GM21576 (cell line): ENCODE measurements at regions not wholly inside any gene's neighbourhood (a gene's known extent, or its start where the extent isn't known, plus 50 kb on each side); places are given as distances from the start of the nearest gene placed in this dataset.

Experiments used
- ATAC-seq: cut with Tn5 transposase; IDR thresholded peaks from one replicate; pipeline ENCODE4 v1.9.1; 2021; ENCODE audit warnings: mild to moderate bottlenecking, moderate library complexity; ENCODE audit not compliant: unreplicated experiment

DNA sequence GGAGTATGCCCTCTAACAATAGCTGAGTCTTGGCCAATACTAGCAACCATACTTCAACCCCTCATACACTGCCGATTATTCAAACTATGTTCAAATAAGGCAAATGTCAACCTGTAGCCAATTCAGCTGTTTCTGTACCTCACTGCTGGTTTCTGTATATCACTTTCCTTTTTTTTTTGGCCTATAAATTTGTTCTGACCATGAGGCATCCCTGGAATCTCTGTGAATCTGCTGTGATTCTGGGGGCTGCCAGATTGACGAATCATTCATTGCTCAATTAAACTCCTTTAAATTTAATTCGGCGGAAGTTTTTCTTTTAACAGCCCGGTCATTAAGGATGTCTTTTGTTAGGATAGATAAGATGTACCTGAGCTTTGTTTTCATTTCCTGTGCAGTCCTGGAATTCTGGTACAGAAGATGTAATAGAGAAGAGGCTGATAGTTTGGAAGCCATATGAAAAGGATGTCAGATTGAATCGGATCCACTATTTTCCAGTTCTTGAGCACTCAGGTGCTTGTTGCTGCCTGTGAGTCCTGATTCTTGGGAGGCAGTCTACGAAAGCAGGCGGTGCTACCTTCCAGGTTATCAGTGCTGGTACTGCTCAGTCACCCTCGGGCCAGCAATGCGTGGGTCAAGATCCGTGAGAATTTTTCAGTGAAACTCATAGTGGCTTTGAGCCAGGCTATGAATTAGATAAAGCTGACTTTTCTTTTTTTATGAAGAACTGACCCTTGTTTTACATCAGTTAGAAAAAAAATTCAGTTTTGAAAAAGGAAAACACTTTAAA lies 106.2 kb upstream of the TUT7 start:
- no peak for ATAC-seq

DNA sequence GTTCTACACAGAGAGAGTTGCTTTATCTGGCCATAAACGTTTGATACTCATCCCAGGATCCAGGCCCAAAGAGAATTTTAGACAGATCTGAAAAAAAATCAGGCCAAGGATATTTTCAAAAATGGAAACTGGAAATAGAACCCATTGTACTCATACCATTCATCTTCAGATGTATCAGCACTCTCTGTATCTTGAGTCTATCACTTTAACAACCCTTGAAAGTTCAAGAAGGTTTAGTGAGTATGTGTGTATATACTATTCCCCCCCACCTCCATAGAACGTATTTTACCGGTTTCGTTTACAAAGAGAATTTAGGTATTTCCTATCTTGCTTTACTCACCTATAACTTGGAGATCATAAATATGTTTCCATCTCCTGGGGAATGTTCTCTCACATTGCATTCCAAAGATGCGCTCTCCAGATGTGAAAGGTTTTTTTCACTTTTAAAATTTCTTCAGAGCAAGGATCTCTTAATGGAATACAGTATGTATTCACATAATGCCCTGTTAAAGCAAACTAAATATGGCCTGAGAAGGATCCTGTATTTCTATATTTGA lies 105.5 kb upstream of the TUT7 start:
- no peak for ATAC-seq

DNA sequence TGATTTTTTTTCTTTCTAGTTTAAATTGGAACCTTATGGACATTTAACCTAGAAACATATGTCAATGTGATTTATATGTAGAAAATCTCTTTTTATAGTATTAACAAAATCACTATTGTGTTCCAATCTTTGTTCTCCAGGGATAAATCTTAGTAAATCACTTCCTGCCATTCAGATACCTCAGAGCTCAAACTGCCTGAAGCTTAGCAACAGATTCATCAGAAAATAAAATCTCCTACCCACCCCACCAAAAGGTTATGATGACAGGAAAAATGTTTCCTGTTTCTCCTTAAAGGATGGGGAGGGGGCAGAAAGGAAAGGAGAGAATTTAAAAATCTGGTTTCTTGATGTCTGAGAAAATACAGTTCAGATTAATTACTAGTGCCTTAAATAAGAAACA lies 105.0 kb upstream of the TUT7 start:
- no peak for ATAC-seq

DNA sequence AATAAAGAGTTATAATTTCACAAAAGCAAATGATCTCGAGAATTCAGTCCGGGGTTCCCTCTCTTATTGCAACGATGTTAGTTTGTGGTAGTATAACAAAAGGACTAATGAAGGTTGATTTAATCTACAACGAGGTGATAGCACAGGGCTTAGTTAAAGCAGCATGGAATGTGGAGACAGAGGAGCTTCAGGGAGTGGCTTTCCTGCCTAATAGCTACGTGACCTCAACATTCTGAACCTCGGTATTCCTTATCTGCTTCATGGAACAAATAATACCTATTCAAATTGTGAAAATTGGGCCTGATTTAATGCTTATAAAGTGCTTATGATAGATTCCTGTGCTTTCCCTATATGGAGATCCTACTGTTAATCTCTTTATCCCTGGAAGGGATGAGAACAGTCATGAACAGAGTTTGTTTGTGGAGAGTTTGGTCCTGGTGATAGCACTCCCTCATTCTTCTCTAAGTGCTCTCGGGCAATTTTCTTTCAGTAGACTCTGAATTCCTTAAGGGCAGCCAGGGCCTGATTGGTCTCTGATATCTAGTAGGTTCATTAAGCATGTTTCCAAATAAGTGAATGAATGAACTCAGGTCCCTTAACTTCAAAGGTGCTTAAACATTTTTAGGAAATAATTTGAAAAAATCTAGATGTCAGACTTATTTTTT lies 104.1 kb upstream of the TUT7 start:
- ATAC-seq = no peak

DNA sequence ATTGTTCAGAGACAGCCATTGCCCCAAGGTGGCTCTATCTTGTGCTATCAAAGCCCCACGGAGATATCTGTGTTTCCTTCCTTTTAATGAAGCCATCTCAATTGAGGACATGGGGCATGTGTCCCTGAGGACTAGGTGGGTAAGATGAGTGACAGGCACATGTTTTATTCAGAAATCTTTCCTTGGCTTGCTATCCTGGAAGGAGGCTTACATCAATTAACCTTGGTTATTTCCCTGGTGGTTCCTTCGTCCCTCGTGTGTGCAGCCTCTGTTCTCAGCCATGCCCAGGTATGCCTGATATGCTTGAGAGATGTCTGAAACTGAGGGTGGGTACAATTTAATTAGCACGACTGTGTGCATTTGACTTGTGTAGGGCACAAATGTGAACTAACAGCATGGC lies 102.2 kb upstream of the TUT7 start:
- ATAC-seq = no peak

DNA sequence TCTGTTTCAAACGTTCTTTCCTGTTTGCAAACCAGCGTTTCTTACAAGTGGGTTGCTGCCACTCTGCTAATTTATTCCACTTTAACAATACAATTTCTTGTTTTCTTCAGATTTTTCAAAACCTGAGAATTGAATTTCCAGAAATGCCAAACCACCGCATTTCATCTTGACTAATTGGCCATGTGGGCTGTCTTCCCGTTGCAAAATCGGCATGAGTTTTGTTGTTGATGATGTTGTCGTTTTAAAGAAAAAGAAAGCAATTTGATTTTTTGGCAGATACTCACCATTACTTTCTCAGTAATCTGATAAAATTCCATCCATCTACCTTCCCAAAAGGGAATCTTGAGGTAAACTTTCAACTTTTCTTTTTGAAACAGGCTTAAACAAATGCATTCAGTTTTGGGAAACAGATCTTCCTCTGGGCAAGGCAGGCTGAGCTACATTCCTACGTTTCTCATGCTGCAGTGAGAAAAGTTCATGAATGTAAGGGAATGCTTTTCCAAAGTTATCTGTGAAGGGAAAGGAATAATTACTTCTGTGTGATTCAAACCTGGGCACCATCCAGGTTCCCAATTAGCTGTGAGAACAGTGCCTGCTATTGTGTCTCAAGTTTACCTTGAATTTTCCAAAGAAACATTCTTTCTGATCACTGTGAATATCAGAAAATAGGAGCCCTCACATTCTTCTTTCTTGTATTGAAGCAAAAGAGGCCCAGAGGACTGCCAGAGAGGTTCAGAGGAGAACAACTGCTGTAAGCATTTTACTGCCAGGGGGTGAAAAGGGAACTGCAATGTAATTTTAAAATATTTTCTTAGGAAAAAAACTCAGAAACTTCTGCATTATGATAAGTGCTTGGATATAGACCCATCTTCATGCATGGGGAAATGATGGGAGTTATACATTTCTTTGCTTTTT lies 100.7 kb upstream of the TUT7 start:
- no peak for ATAC-seq

DNA sequence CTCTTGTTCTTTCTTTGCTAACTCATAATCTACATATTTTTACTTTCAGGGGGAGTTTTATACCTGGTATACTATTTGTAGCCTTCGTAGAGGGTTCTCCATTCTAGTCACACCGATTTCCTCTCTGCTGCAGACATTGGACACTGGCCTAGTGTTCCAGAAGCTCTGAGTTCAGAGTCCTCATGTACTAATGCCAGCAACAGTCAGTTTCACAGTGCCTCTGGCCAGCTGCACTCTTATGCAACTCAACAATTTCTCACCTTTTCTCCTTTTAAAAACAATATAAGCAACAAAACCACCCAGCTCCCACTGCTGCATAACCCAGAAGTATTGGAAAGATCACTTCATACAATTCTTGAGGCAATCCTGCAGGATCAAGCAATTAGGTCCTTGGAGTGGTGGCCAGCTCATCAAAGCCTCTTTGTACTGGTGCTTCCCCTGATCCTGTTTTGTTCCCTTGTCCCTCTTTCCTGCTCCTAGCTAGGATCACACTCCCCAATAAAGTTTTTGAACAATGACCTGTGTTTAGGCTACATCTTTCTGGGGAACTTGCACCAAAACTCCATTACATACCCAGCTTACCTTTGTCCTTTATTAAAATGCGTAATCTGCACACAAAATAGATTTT lies 98.1 kb upstream of the TUT7 start:
- ATAC-seq = no peak

DNA sequence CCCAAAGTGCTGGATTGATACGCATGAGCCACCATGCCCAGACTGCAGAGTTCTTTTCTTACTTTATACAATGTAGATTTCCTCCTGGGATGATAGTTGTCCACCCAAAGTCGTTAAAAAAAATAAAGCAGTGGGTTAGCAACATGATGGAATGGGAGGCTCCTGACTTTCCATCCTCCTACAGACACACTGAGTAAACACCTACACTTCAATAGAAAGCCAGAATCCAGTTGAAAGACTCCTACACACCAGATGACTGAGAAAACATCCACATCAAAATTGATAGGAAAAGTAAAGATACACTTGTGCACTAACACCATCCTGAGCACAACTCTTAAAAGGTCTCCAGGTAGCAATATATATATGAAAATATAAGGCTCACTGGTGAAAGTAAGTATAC lies 95.0 kb upstream of the TUT7 start:
- ATAC-seq = no peak

DNA sequence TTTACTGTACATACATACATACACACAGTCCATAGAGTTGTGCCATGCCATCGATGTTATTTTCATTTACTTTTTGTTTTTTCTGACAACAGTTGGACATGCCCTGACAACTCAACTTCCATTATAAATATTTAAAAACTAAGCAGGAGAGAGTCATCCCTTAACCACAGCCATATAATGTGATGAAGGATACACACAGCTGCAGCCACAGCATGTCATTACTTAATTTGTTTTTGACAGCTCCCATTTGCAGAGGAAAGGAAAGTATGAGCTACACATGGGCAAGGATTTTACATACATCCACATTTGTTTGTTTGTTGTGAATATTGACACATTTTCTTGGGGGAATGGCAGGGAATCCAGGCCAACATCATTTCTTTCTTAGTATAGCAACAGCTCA lies 91.5 kb upstream of the TUT7 start:
- ATAC-seq = no peak

DNA sequence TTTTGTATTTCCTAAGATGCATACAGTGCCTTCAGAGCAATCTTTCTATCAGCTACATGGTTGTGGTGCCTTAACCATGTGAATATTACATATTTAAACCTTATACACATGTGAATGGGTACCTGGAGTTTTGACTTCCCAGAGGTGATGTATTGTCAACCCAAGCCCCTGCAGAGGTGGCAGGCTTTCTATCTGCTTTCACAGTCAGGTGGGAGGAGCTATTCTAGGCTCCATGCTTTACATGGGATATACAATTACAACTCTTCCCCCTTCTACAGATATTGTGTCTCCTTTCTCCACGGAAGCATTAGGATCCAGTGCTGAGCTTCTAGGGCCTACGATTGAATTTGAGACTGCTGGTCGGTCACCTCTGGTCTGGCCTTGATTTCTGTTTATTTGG lies 89.8 kb upstream of the TUT7 start:
- no peak for ATAC-seq

DNA sequence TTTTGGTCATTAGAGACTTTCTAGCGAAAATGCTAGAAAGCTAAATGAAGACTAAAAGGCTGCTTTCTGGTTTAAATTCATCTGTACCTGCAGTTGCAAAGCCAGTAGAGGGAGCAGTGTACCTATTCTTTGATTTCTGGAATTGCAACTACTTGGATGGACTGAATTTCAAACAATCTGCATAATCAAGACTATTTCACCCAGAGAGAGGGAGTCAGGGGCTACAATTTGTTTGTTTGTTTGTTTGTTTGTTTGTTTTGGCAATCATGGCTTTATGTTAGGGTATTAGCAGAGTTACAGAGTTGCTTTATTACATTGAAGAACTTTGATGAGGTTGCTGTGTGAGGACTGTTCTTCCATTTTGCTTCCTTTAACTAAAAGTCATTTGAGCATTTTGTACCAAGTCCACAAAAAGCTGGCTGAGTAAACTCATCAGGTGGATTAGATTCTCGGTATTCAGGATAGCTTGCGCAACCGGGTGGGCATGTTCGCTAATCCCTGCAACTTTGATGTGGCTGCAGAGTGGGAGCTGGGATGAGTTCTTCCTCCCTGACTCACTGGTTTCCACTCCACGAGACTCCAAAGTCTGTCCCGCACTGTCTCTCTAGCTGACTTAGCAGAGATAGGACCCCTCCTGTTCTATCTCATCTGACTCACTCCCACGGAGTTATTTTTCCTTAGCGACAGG lies 80.0 kb upstream of the TUT7 start:
- no peak for ATAC-seq

DNA sequence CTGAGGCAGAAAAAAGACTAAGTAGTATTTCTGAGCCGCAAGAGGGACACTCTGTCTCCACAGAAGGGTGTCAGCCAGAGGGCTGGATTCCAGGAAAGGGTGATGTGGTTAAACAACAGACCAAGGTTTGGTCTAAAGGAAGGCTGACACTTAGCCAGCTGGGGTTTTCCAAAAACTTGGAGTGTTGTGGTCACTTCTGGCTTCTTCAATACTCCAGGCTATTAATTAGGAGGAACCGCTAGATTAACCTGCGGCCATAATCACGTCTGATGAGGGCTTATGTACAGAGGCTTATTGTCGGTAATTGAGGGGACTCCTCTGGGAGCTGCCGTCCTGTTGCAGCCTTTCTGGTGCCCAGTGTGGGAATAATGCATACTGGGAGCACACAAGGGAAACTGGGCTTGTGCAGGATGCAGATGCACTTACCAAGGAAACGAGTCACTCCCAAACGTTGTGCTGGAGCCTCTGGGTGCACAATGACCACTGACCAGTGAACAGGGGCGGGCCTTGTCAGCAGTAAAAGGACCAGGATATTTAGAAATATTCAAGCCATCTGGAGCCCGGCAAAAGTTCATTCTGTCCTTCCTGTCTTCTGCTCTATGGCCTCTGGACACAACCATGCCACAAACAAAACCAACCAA lies 70.2 kb upstream of the TUT7 start:
- ATAC-seq = no peak

DNA sequence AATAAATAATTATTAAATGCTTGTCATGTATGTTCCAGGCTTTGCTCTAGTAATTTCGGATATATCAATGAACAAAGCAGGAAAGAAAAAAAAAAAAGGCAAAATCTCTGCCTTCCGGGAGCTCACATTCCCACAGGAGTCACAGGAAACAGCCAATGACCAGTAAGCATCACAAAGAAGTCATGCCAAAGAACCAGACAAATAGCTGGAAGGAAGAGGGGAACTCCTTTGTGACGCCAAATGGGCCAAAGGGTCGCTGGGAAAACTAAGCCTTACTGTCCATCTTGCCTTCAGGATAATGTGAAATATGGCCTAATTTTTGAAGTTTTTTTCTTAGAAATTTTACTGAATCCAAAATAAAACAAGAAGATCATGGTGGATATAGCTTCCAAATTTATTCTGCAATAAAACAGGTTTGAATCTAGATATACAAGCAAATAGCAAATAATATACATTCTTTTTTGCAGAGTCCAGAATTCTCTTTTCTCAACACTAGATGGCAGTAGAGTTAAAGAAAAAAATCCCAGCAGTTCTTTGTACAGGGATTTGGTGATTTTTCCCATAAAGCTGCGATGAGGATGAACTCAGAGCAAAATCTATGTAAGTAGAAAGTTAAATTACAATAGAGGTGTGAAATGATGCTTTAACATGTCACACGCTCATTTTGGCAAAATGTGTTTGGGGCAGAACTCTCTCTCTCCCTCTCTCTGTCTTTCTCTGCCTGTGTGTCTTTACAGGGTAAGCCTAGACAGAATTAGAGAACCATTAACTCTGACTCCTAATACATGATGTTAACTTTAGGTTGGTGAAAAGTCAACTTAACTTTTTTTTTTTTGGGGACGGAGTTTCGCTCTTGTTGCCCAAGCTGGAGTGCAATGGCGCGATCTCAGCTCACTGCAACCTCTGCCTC lies 60.0 kb upstream of the TUT7 start:
- ATAC-seq = no peak

DNA sequence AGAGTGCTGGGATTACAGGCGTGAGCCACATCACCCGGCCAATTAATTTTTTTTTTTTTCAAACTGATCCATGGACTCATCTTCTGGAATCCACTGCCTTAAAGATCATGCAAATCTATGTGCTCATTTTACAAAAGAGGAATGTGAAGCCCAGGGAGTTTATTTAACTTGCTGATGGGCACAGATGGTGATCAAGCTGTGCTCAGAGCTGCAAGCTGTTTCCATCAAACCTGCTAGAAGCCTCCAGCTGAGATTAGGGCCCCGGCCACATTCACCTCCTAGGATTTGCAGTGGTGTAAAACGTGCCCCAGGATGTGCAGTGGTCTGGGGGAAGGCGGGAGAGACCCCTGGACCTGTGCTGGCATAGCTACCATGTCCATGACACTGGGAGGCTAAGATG lies 56.1 kb upstream of the TUT7 start:
- ATAC-seq = no peak

DNA sequence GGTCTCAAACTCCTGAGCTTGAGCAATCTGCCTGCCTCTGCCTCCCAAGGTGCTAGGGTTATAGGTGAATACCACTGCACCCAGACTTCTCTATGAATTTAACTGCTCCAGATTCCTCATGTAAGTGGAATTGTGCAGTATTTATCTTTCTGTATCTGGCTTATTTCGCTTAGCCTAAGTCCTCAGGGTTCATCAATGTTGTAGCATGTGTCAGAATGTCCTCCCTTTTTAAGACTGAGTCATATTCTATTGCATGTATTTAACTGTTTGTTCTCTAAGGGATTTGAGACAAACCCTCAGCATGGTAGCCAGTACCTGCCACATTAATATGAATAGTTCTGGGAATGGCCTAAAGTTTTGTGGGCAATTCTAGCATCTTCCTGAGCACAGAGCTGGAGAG lies 53.9 kb upstream of the TUT7 start:
- no peak for ATAC-seq

DNA sequence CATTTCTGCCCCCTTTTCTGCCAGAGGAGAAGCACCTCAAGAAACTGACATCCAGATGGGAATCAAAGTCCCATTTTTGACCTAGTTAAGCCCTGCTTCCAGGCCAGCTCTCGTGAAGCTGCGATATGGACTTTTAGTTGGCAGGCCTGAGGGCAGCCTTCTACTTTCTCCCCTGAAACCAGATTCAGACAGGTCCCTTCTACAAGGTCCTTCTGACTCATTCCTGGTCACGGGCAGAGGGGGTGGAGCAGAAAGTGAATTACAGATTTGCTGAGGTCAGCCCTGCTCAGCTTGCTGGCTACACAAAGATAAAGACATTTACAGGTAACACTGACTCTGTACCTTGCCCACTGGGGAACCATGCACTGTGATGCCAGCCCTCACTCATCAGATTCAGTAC lies 52.8 kb upstream of the TUT7 start:
- no peak for ATAC-seq

DNA sequence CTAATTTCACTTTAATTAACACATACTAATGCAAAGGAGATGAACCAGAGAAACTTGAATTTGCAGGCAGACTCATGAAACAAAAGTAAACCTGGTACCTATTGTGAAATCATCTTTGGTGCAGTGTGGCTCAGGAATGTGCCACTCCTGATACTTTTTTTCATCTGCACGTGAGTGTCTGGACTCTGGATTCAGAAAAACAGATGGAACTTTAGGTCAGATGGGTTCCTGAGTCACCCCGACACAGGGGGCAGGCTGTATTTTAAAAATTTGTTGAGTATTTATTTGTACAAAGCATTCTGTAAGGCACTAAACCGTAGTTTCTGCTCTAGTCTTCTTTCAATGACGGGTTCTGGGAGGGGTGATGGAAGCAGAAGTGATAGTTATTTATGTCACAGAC lies 52.2 kb upstream of the TUT7 start:
- ATAC-seq = no peak

DNA sequence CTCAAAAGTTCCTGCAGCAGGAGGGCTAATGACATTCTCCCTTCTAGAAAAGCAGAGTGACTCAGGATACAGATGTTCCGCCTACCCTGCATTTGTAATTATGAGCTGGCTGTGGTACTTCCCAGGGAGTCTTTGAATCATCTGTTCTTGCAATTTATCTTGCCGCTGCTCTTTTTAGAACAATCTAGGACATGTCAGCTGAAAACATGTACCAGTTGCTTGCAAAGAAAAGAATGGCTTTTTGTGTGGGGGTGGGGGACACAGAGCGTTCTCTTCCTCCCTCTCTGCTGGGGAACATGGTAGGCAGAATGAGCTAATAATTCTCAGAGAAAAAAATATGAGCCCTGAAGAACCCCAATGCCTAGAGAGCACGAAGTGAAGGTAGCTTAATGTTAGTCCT lies 51.7 kb upstream of the TUT7 start:
- ATAC-seq = no peak

DNA sequence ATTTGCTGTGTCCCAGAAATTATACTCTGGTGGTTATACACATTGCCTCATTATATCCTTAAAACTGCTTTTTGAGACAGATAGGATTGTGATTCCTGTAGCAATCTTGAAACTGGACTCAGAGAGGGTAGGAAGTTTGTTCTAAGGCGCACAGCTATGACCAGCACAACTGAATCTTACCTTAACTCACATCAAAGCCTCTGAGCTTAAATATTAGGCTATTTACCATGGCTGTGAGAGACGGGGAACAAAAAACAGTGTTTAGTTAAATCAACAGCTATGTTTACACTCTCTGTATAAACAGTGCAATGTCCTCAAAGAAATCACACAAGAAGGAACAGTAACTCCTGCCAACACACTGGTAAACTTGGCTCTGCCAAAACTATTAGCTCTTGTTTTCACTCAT lies 50.9 kb upstream of the TUT7 start:
- no peak for ATAC-seq
